SU-DHL-6 (cell line): ENCODE measurements at regions not wholly inside any gene's neighbourhood (a gene's known extent, or its start where the extent isn't known, plus 50 kb on each side); places are given as distances from the start of the nearest gene placed in this dataset.

Source experiments
- H2AFZ ChIP-seq: fragments of 200-600 bp; sonication (generic); 2 replicates; pipeline ENCODE4 v1.6.1; 2014; ENCODE audit warnings: low read depth, mild to moderate bottlenecking, moderate library complexity, mixed read lengths, antibody characterized with exemption, low read length; ENCODE audit not compliant: severe bottlenecking
- H3F3A ChIP-seq: fragments of 200-600 bp; shearing (Covaris generic); 2 replicates; pipeline ENCODE4 v1.6.0; 2016; ENCODE audit warnings: antibody characterized with exemption, mild to moderate bottlenecking; ENCODE audit not compliant: insufficient read depth
- H3K27ac ChIP-seq: fragments of 200-600 bp; sonication (generic); 2 replicates; pipeline ENCODE4 v1.5.1; 2016; ENCODE audit warnings: low read depth, mild to moderate bottlenecking, low read length, moderate library complexity, mixed read lengths
- H3K27me3 ChIP-seq: fragments of 200-600 bp; sonication (generic), shearing (Covaris generic); 2 replicates; pipeline ENCODE4 v1.6.0; 2014; ENCODE audit warnings: mild to moderate bottlenecking, low read length
- H3K36me3 ChIP-seq: fragments of 200-600 bp; sonication (generic); 2 replicates; pipeline ENCODE4 v1.6.1; 2014; ENCODE audit warnings: mild to moderate bottlenecking, low read length, mixed read lengths
- H3K4me2 ChIP-seq: fragments of 300-600, 200-600 bp; shearing (Covaris generic), sonication (generic); 2 replicates; pipeline ENCODE4 v1.6.0; 2014; ENCODE audit warnings: low read length, low read depth, mild to moderate bottlenecking; ENCODE audit not compliant: poor library complexity, severe bottlenecking
- H3K4me3 ChIP-seq: fragments of 200-600 bp; sonication (generic); 2 replicates; pipeline ENCODE4 v1.5.1; 2014; ENCODE audit warnings: antibody characterized with exemption, low read length, mild to moderate bottlenecking, mixed read lengths; ENCODE audit not compliant: insufficient read depth, poor library complexity, severe bottlenecking
- H3K79me2 ChIP-seq: fragments of 200-600 bp; sonication (generic); 2 replicates; pipeline ENCODE4 v1.6.1; 2014; ENCODE audit warnings: mild to moderate bottlenecking, low read length, moderate library complexity; ENCODE audit not compliant: insufficient read depth
- H3K9ac ChIP-seq: fragments of 200-600 bp; sonication (generic); 2 replicates; pipeline ENCODE4 v1.7.0; 2014; ENCODE audit warnings: mild to moderate bottlenecking, low read length
- H3K9me2 ChIP-seq: fragments of 200-600 bp; sonication (generic); replicated peaks from 2 replicates; pipeline ENCODE4 v1.6.1; 2014; ENCODE audit warnings: low read length; ENCODE audit not compliant: insufficient read depth
- H3K9me3 ChIP-seq: fragments of 200-600 bp; sonication (generic); 2 replicates; pipeline ENCODE4 v1.6.1; 2014; ENCODE audit warnings: low read length, mixed read lengths; ENCODE audit not compliant: insufficient read depth
- H4K20me1 ChIP-seq: fragments of 200-600 bp; sonication (generic); 2 replicates; pipeline ENCODE4 v1.6.1; 2014; ENCODE audit warnings: low read depth, mild to moderate bottlenecking, antibody characterized with exemption, low read length, moderate library complexity, mixed read lengths
- CTCF ChIP-seq: fragments of 200-600 bp; sonication (generic); IDR thresholded peaks from one replicate; pipeline ENCODE4 v1.5.1; 2017; ENCODE audit warnings: antibody characterized with exemption, mild to moderate bottlenecking, low read length, moderate library complexity; ENCODE audit not compliant: insufficient read depth, poor library complexity, severe bottlenecking
- EZH2phosphoT487 ChIP-seq: fragments of 200-600 bp; sonication (generic), shearing (Covaris generic); conservative IDR thresholded peaks from 2 replicates; pipeline ENCODE4 v1.6.1; 2018; ENCODE audit warnings: mild to moderate bottlenecking, antibody characterized with exemption, low read length, moderate library complexity, mixed read lengths

GRCh38 chr15:70292076-70292760 lies 194.5 kb upstream of the TLE3 start:
- TF ChIP-seq CTCF, result no peak
- TF ChIP-seq EZH2phosphoT487, result no peak
- Histone ChIP-seq H3K27ac (no peak overlapping the region), H3F3A (no peaks in the 10 kb centered on the region), H3K9ac (no peak overlapping the region), H3K9me2 (no peaks in the 10 kb centered on the region), H3K79me2 (no peaks in the 10 kb centered on the region), H3K4me3 (no peak overlapping the region), H4K20me1 (no peaks in the 10 kb centered on the region), H2AFZ (no peak overlapping the region), H3K36me3 (no peaks in the 10 kb centered on the region), H3K4me2 (no peak overlapping the region), H3K27me3 (no peaks in the 10 kb centered on the region), H3K9me3 (no peaks in the 10 kb centered on the region)

- Histone ChIP-seq H3F3A (no peaks in the 10 kb centered on the region), H3K27me3 (no peaks in the 10 kb centered on the region), H3K9ac (no peak overlapping the region), H3K9me3 (no peaks in the 10 kb centered on the region), H4K20me1 (no peaks in the 10 kb centered on the region), H3K4me2 (no peak overlapping the region), H3K9me2 (no peaks in the 10 kb centered on the region), H3K27ac (no peak overlapping the region), H3K4me3 (no peak overlapping the region), H3K36me3 (no peaks in the 10 kb centered on the region), H3K79me2 (no peaks in the 10 kb centered on the region), H2AFZ (no peak overlapping the region)
- TF ChIP-seq CTCF (no peak), EZH2phosphoT487 (no peak)
Observed at GRCh38 chr15:70291305-70292075, 193.8 kb upstream of the TLE3 start.

GRCh38 chr15:70290708-70291107 lies 193.0 kb upstream of the TLE3 start:
- Histone ChIP-seq H3K27me3 (no peaks in the 10 kb centered on the region), H3K4me2 (no peak overlapping the region), H2AFZ (no peak overlapping the region), H3K79me2 (no peaks in the 10 kb centered on the region), H3K9me2 (no peaks in the 10 kb centered on the region), H3K9ac (no peak overlapping the region), H3F3A (no peaks in the 10 kb centered on the region), H3K9me3 (no peaks in the 10 kb centered on the region), H3K36me3 (no peaks in the 10 kb centered on the region), H4K20me1 (no peaks in the 10 kb centered on the region), H3K27ac (no peak overlapping the region), H3K4me3 (no peak overlapping the region)
- TF ChIP-seq CTCF (no peak), EZH2phosphoT487 (no peak)
